ENCODE measurements at regions not wholly inside any gene's neighbourhood (a gene's known extent, or its start where the extent isn't known, plus 50 kb on each side); places are given as distances from the start of the nearest gene placed in this dataset.

GRCh38 chr2:138267161-138267901 is 234.2 kb upstream of the SPOPL start:
- POLR2A ChIA-PET: no interaction called here
- Histone ChIP-seq H3K27ac (ENCODE audit: insufficient read depth, low read depth, low read length) (peak overlapping the region; percentile 97), H3K4me2 (ENCODE audit: insufficient read depth, low read length) (peak overlapping the region; percentile 80), H3K27me3 (ENCODE audit: control insufficient read depth in 2 of 2, insufficient read depth in 2 of 2, low read length in 2 of 2) (no peaks in the 10 kb centered on the region), H3K79me2 (ENCODE audit: control insufficient read depth, insufficient read depth, low read length) (no peaks in the 10 kb centered on the region), H3K4me3 (replicated peaks in 1 of 3; ENCODE audit: insufficient read depth in 1 of 3, low read depth in 1 of 3, low read length in 3 of 3) (peak overlapping the region in 1 of 3 experiments; percentile 22), H3K9me3 (replicated peaks; ENCODE audit: control insufficient read depth, insufficient read depth, low read length) (no peaks in the 10 kb centered on the region), H3K36me3 (ENCODE audit: control insufficient read depth in 2 of 2, extremely low read depth in 1 of 2, insufficient read depth in 2 of 2, low read length in 2 of 2) (no peaks in the 10 kb centered on the region), H2AFZ (ENCODE audit: low read depth, low read length) (peak overlapping the region; percentile 63), H4K20me1 (replicated peaks; ENCODE audit: control insufficient read depth, extremely low read depth, insufficient read depth, low read length) (no peaks in the 10 kb centered on the region), H3K9me1 (replicated peaks; ENCODE audit: control insufficient read depth, extremely low read depth, insufficient read depth, low read length) (no peaks in the 10 kb centered on the region), H3K4me1 (ENCODE audit: control insufficient read depth, extremely low read depth, insufficient read depth, low read length) (peaks cover 23% of the 10 kb centered on the region), H3K9ac (replicated peaks; ENCODE audit: extremely low read depth, insufficient read depth, low read length) (peak overlapping the region; percentile 58)
- FAIRE-seq (no peak), DNase-seq (ENCODE audit: low read depth, low spot score) (peak; percentile 79)
- BruUV-seq (replicated peaks): TSS peak; percentile 97
- TF ChIP-seq POLR2AphosphoS5 (IDR thresholded peaks at IDR 0.05; ENCODE audit: insufficient read depth, low read depth, low read length): no peak
- TF ChIP-seq JUN (IDR thresholded peaks at IDR 0.05; ENCODE audit: borderline replicate concordance, insufficient read depth, insufficient read length, low read depth): peak; percentile 93
- no peak for TF ChIP-seq POLR2A (IDR thresholded peaks at IDR 0.05; ENCODE audit: low read depth, low read length)
- peak; percentile 20 for TF ChIP-seq GATA2 (IDR thresholded peaks at IDR 0.05; ENCODE audit: insufficient read depth, insufficient read length, low read depth, low read length)
- no peak for TF ChIP-seq MAX (IDR thresholded peaks at IDR 0.05; ENCODE audit: insufficient read depth, insufficient read length)
- no peak for TF ChIP-seq EZH2 (IDR thresholded peaks at IDR 0.05; ENCODE audit: borderline replicate concordance, low read depth, low read length, severe bottlenecking)
- TF ChIP-seq CTCF (IDR thresholded peaks at IDR 0.05; ENCODE audit: extremely low read depth in 1 of 2, insufficient read depth in 1 of 2, low read depth in 1 of 2, low read length in 2 of 2): no peak
- no peak for TF ChIP-seq MYC (IDR thresholded peaks at IDR 0.05; ENCODE audit: low read depth, low read length)
- TF ChIP-seq FOS (IDR thresholded peaks at IDR 0.05; ENCODE audit: borderline replicate concordance, insufficient read depth, low read length): peak; percentile 89
- intact Hi-C loops (cut with micrococcal nuclease): loop anchor here (2.0 to 5.0 kb wide), 3 partner anchors 59 to 305 kb away; partner anchors contain the start of gene HNMT
- dilution Hi-C loops (cut with MboI; ENCODE audit: extremely low pct_ligation_motif_present, low sequenced_read_pairs): no loop called here
- CTCF ChIA-PET: interaction anchor here (1.2 to 2.2 kb wide), 4 partner anchors 12 to 107 kb away, joined by 4 to 6 read pairs (median 6); no protein-coding TSS in a partner anchor

All from endothelial cell of umbilical vein (primary cell).